ENCODE measurements at regions not wholly inside any gene's neighbourhood (a gene's known extent, or its start where the extent isn't known, plus 50 kb on each side); places are given as distances from the start of the nearest gene placed in this dataset.

DNA sequence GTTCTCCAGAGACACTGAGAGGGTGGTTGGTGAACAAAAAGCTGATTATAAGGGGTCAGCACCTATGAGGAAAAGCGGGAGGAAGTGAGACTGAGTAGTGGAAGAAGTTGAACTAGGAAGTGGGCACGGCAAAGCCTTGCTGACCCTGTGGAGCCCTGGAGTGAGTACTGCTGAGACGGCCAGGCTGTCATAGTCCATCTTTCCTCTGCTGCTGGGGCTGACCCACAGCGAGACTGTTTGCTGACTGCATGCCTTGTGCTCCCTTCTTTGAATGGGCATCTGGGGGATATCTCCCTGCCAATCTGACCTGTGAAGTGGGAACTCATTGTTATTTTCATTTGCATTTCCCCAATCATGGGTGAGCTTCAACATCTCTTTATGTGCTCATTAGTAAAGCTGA is 92.4 kb upstream of the LDAH start:
- H3K27me3 ChIP-seq (ENCODE audit: control insufficient read depth in 1 of 2, insufficient read depth in 2 of 2, low read length in 2 of 2) = peaks cover 0 to 22% of the 10 kb centered on the region in 2 experiments; a peak in 4 of 5 replicates
- CTCF ChIA-PET (ENCODE audit: low intra/inter-chr PET ratio, low total read pairs) = interaction anchor here (1.1 kb wide), 1 partner anchor 233 kb away, joined by 3 read pairs; no protein-coding TSS in a partner anchor
- no peak overlapping the region for H3K4me2 ChIP-seq (ENCODE audit: low read depth, low read length)
- in situ Hi-C loops (cut with HindIII; ENCODE audit: extremely low pct_ligation_motif_present, low pct_unique_long_range_greater_than_20kb) = no loop called here
- H3K9me3 ChIP-seq (ENCODE audit: low read length) = no peaks in the 10 kb centered on the region
- H3K4me3 ChIP-seq (replicated peaks in 1 of 3; ENCODE audit: insufficient read depth in 1 of 3, low read depth in 2 of 3, low read length in 3 of 3) = no peak overlapping the region
- FAIRE-seq (no peak), ATAC-seq (no peak), DNase-seq (ENCODE audit: low spot score) (no peak)
- POLR2A ChIA-PET = no interaction called here
- 6% methylated on average over 4 of the region's 4 CpGs for WGBS (ENCODE audit: low lambda C conversion rate)
- H3K9ac ChIP-seq (ENCODE audit: insufficient read depth, low read depth, low read length) = no peak overlapping the region
- H3K4me1 ChIP-seq (ENCODE audit: insufficient read depth, low read length) = peaks cover 14% of the 10 kb centered on the region
- H4K20me1 ChIP-seq (ENCODE audit: insufficient read depth, low read length) = no peaks in the 10 kb centered on the region
- intact Hi-C loops (cut with micrococcal nuclease; ENCODE audit: unreplicated experiment) = loop anchor here (5.0 kb wide), 1 partner anchor 47 kb away; no protein-coding TSS in a partner anchor
- no peaks in the 10 kb centered on the region for H3K36me3 ChIP-seq (replicated peaks in 1 of 2; ENCODE audit: control insufficient read depth in 1 of 2, insufficient read depth in 2 of 2, low read length in 2 of 2)
- no peaks in the 10 kb centered on the region for H3K79me2 ChIP-seq (ENCODE audit: insufficient read depth, low read length)
- no peak overlapping the region for H3K27ac ChIP-seq (ENCODE audit: extremely low read length, insufficient read depth, low read length)
- H2AFZ ChIP-seq (ENCODE audit: low read length) = no peak overlapping the region
- BruUV-seq (replicated peaks) = no TSS peak
- TF ChIP-seq ZNF674 (CRISPR knock-in tag; IDR thresholded peaks at IDR 0.05; ENCODE audit: low read depth) = no peak
- no peak for TF ChIP-seq ZSCAN31 (CRISPR knock-in tag; IDR thresholded peaks at IDR 0.05; ENCODE audit: low read depth)
- TF ChIP-seq MED13 (CRISPR knock-in tag; IDR thresholded peaks at IDR 0.05) = no peak
- no peak for TF ChIP-seq POLR2A (IDR thresholded peaks at IDR 0.05; ENCODE audit: insufficient read depth in 1 of 2, low read depth in 2 of 2, low read length in 2 of 2)
- TF ChIP-seq ZSCAN25 (CRISPR knock-in tag; IDR thresholded peaks at IDR 0.05) = no peak
- TF ChIP-seq, protein P1, sequence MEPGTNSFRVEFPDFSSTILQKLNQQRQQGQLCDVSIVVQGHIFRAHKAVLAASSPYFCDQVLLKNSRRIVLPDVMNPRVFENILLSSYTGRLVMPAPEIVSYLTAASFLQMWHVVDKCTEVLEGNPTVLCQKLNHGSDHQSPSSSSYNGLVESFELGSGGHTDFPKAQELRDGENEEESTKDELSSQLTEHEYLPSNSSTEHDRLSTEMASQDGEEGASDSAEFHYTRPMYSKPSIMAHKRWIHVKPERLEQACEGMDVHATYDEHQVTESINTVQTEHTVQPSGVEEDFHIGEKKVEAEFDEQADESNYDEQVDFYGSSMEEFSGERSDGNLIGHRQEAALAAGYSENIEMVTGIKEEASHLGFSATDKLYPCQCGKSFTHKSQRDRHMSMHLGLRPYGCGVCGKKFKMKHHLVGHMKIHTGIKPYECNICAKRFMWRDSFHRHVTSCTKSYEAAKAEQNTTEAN (CRISPR knock-in tag; conservative IDR thresholded peaks at IDR 0.05) = no peak
- TF ChIP-seq, protein P2, sequence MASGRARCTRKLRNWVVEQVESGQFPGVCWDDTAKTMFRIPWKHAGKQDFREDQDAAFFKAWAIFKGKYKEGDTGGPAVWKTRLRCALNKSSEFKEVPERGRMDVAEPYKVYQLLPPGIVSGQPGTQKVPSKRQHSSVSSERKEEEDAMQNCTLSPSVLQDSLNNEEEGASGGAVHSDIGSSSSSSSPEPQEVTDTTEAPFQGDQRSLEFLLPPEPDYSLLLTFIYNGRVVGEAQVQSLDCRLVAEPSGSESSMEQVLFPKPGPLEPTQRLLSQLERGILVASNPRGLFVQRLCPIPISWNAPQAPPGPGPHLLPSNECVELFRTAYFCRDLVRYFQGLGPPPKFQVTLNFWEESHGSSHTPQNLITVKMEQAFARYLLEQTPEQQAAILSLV (CRISPR knock-in tag; IDR thresholded peaks at IDR 0.05; ENCODE audit: borderline replicate concordance) = no peak
- TF ChIP-seq, protein P3, sequence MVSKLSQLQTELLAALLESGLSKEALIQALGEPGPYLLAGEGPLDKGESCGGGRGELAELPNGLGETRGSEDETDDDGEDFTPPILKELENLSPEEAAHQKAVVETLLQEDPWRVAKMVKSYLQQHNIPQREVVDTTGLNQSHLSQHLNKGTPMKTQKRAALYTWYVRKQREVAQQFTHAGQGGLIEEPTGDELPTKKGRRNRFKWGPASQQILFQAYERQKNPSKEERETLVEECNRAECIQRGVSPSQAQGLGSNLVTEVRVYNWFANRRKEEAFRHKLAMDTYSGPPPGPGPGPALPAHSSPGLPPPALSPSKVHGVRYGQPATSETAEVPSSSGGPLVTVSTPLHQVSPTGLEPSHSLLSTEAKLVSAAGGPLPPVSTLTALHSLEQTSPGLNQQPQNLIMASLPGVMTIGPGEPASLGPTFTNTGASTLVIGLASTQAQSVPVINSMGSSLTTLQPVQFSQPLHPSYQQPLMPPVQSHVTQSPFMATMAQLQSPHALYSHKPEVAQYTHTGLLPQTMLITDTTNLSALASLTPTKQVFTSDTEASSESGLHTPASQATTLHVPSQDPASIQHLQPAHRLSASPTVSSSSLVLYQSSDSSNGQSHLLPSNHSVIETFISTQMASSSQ (IDR thresholded peaks at IDR 0.05; ENCODE audit: low read depth) = no peak
- TF ChIP-seq, protein P3 (CRISPR knock-in tag; IDR thresholded peaks at IDR 0.05; ENCODE audit: borderline replicate concordance) = no peak
- TF ChIP-seq ZFAT (CRISPR knock-in tag; conservative IDR thresholded peaks at IDR 0.05) = no peak
- TF ChIP-seq, protein P4, sequence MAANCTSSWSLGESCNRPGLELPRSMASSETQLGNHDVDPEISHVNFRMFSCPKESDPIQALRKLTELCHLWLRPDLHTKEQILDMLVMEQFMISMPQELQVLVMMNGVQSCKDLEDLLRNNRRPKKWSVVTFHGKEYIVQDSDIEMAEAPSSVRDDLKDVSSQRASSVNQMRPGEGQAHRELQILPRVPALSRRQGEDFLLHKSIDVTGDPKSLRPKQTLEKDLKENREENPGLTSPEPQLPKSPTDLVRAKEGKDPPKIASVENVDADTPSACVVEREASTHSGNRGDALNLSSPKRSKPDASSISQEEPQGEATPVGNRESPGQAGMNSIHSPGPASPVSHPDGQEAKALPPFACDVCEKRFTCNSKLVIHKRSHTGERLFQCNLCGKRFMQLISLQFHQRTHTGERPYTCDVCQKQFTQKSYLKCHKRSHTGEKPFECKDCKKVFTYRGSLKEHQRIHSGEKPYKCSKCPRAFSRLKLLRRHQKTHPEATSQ (CRISPR knock-in tag; IDR thresholded peaks at IDR 0.05; ENCODE audit: borderline replicate concordance) = no peak
- TF ChIP-seq, protein P5, sequence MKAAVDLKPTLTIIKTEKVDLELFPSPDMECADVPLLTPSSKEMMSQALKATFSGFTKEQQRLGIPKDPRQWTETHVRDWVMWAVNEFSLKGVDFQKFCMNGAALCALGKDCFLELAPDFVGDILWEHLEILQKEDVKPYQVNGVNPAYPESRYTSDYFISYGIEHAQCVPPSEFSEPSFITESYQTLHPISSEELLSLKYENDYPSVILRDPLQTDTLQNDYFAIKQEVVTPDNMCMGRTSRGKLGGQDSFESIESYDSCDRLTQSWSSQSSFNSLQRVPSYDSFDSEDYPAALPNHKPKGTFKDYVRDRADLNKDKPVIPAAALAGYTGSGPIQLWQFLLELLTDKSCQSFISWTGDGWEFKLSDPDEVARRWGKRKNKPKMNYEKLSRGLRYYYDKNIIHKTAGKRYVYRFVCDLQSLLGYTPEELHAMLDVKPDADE (CRISPR knock-in tag; IDR thresholded peaks at IDR 0.05) = no peak

All from HepG2 (cell line).